Kidney epithelial cell (primary cell): ENCODE measurements at regions not wholly inside any gene's neighbourhood (a gene's known extent, or its start where the extent isn't known, plus 50 kb on each side); places are given as distances from the start of the nearest gene placed in this dataset.

Experiments
- DNase-seq: peaks from one replicate; pipeline ENCODE4 v3.0.0-alpha.2; 2010; ENCODE audit warnings: low read depth
- H3K27me3 ChIP-seq: 2 replicates; pipeline ENCODE4 v1.6.0; 2011; ENCODE audit warnings: low read length; ENCODE audit not compliant: control insufficient read depth, insufficient read depth
- H3K36me3 ChIP-seq: 2 replicates; pipeline ENCODE4 v1.5.1; 2011; ENCODE audit warnings: low read length; ENCODE audit not compliant: control insufficient read depth, insufficient read depth
- H3K4me3 ChIP-seq: 2 replicates; pipeline ENCODE4 v1.5.1; 2011; ENCODE audit warnings: low read depth, mild to moderate bottlenecking, control low read depth, low read length
- TF ChIP-seq, protein P1 (sequence below): IDR thresholded peaks from 2 replicates; pipeline ENCODE4 v1.5.1; 2011; ENCODE audit warnings: mild to moderate bottlenecking, moderate library complexity, low read length, control low read depth, inconsistent platforms; ENCODE audit not compliant: insufficient read depth, poor library complexity, severe bottlenecking

DNA sequence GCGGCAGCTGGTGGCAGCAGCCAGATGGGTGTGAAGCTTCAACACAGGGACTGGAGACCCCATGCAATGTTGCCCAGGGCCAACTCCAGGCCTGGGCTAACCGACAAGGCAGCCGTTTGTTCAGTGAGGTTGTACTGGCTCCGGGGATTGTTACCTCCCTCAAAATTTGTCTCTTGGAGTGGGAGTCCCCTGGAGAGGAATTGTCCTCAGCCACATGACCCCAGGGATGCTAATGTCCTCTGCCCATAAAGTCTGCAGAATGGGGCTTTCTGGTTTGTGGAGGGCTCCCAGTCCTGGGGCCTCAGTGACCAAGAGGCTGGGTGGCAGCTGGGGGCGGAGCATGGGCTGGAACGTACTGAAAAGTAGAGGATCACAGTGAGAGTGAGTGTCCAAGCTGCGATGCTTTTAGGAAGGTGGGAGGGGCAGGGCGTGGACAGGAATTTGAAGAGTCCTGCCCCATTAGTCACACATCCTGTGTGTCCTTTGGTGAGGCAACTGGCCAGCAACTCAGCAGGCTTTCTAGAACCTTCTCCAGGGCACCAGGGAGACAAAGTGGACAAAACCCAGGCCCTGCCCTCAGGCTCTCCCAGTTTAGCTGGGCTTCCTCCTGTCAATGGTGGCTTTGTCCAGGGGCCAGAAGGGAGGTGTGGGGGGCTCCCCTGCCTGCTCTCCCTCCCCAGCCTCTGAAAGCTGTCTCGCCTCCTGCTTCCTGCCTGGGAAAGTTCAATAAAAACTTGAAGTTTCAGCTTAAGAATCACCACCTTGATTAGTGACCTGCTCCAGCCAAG, 114.0 kb downstream of the NSG2 start:
- Histone ChIP-seq H3K27me3 (no peaks in the 10 kb centered on the region), H3K36me3 (no peaks in the 10 kb centered on the region), H3K4me3 (no peak overlapping the region)
- TF ChIP-seq, protein P1, sequence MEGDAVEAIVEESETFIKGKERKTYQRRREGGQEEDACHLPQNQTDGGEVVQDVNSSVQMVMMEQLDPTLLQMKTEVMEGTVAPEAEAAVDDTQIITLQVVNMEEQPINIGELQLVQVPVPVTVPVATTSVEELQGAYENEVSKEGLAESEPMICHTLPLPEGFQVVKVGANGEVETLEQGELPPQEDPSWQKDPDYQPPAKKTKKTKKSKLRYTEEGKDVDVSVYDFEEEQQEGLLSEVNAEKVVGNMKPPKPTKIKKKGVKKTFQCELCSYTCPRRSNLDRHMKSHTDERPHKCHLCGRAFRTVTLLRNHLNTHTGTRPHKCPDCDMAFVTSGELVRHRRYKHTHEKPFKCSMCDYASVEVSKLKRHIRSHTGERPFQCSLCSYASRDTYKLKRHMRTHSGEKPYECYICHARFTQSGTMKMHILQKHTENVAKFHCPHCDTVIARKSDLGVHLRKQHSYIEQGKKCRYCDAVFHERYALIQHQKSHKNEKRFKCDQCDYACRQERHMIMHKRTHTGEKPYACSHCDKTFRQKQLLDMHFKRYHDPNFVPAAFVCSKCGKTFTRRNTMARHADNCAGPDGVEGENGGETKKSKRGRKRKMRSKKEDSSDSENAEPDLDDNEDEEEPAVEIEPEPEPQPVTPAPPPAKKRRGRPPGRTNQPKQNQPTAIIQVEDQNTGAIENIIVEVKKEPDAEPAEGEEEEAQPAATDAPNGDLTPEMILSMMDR: no peak
- no peak for DNase-seq

DNA sequence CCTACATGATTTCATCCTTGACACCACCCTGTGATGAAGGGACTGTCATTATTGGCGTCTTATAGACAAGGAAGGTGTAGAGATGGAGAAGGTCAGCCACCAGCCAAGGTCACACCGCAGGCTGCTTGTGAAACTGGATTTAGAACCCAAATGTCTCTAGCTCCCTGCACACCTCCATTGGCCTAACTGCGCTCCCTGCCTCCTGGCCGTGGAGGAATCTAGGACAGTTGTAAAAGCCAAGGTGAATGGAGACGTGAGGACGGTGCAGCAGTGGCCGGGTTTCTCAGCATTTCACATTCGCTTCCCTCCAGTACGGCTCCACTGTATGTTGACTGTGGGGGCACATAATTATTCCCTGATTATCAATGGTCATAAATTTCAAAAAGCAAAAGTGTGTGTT, 119.9 kb downstream of the NSG2 start:
- H3K27me3 ChIP-seq: no peaks in the 10 kb centered on the region
- TF ChIP-seq, protein P1: no peak
- no peak overlapping the region for H3K4me3 ChIP-seq
- no peak for DNase-seq
- no peaks in the 10 kb centered on the region for H3K36me3 ChIP-seq

DNA sequence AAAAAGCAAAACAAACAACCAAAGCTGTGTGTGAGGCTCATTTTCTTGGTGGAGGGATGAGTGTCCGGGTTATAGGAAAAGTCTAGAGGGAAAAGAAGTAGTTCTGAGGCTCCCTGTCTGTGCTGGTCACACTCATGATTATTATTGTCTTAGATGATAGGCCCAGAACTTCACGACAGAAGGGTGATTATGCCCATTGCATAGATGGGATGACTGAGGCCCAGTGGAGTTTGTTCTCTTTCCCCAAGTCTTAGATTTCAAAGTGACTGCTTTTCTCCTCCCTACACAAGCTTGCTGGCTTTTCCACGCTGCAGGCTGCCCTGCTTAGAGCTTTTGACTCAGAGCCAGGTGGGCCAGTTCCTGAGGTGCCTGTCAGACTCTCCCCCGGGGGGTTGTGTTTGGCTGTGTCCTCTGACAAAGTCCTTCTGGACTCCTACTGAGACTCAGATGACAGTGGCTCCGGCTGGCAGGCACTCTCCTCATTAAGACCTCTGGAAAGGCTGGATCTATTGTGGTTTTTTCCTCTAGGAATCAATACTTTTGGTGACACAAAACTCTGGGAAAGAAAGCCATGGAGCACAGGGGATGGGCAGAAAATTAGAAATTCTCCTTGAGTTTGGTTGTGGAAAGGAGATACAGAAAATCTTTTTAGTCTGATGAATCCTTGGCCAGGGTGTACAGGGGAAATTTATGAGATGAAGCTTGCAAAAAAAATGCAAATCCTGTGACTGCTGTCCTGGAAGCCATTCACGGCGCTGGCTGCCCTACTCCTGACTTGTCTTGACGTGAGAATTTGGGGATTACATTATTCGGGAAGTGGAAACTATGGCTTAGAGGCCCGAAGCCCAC, 120.9 kb downstream of the NSG2 start:
- Histone ChIP-seq H3K27me3 (no peaks in the 10 kb centered on the region), H3K4me3 (no peak overlapping the region), H3K36me3 (no peaks in the 10 kb centered on the region)
- TF ChIP-seq, protein P1: no peak
- DNase-seq: no peak

DNA sequence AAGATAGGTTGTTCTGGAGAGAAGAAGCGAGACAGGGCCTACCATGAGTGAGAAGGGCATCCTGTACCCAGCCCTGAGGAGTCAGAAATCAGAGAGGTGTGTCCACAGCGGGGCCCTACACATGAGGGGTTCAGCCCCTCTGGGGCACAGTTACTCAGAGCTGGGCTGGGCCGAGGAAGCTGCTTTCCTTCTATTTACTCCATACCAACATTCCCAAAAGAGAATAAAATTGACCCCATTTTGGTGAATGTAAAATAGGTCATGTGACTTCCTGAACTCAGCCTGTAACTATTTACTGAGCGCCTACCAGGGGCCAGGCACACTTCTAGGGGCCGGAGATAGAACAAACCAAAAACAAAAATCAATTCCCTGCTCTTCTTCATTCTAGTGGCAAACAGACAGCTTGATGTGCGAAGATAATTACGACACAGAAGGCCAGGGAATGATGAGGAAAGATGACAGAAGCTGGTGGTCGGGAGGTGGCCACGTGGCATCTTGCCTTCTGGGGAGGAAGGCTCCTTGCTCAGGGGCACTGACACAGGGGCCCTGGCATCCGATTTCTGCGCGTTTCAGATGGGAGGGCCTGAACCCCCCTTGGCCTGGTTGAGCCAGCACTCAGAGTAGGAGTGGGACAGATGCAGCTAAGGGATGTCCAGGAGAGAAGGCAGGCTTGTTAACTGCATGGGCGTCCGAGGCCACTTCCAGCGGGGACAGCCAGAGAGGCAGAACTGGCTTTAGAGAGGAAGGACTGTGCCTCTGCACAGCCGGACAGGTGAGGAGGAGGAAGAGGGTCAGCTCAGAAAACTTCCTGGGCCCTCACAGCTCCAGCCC, 121.8 kb downstream of the NSG2 start:
- TF ChIP-seq, protein P1: no peak
- H3K27me3 ChIP-seq: no peaks in the 10 kb centered on the region
- H3K4me3 ChIP-seq: no peak overlapping the region
- H3K36me3 ChIP-seq: no peaks in the 10 kb centered on the region
- no peak for DNase-seq

DNA sequence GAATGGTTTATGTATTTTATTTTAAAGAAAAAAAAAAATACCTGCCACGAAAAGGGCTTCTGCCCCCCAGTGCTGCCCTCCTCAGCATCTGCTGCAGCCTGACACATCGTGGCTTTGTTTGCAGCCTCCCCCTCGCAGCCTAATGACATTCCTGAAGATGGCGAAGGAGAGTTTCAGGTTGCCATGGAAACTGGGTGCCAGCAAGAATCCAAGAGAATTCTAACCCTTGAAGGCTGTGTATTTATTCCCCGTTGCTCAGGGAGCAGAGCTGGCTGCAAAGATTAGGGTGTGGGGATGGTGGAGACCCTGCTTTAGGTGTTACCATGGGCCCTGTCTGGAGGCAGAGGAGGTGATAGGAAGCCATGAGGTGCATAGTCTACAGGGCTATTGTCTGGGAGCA, 126.6 kb downstream of the NSG2 start:
- no peak overlapping the region for H3K4me3 ChIP-seq
- TF ChIP-seq, protein P1: no peak
- H3K27me3 ChIP-seq: no peaks in the 10 kb centered on the region
- DNase-seq: no peak
- H3K36me3 ChIP-seq: no peaks in the 10 kb centered on the region
